HL-60 (cell line): ENCODE measurements at regions not wholly inside any gene's neighbourhood (a gene's known extent, or its start where the extent isn't known, plus 50 kb on each side); places are given as distances from the start of the nearest gene placed in this dataset.

Source experiments
- DNase-seq, 2 experiments: peaks; one replicate each; pipeline ENCODE4 v3.0.0-alpha.2; 2010 to 2020; ENCODE audit warnings: low read depth in 1 of 2, low spot score in 1 of 2
- H3K27ac ChIP-seq: fragments of 250-450 bp; sonication (Bioruptor Pico); replicated peaks from 2 replicates; pipeline ENCODE4 v1.5.1; 2020; ENCODE audit warnings: mild to moderate bottlenecking, moderate library complexity
- H3K27me3 ChIP-seq: fragments of 250-450 bp; sonication (Bioruptor Pico); 2 replicates; pipeline ENCODE4 v1.5.1; 2021; ENCODE audit warnings: mild to moderate bottlenecking, moderate library complexity; ENCODE audit not compliant: insufficient read depth, poor library complexity, severe bottlenecking
- H3K4me3 ChIP-seq: replicated peaks from 2 replicates; pipeline ENCODE4 v1.5.1; 2011; ENCODE audit warnings: mild to moderate bottlenecking, control low read depth, low read length; ENCODE audit not compliant: insufficient read depth
- GABPA ChIP-seq: IDR thresholded peaks from 2 replicates; pipeline ENCODE4 v1.6.1; 2012; ENCODE audit warnings: low read depth
- POLR2AphosphoS5 ChIP-seq: IDR thresholded peaks from 2 replicates; pipeline ENCODE4 v1.6.1; 2012; ENCODE audit warnings: low read depth
- REST ChIP-seq: IDR thresholded peaks from 2 replicates; pipeline ENCODE4 v1.6.1; 2012; ENCODE audit warnings: low read depth; ENCODE audit not compliant: insufficient replicate concordance
- SPI1 ChIP-seq: IDR thresholded peaks from 2 replicates; pipeline ENCODE4 v1.6.1; 2012; ENCODE audit warnings: low read depth, mild to moderate bottlenecking, borderline replicate concordance
- TF ChIP-seq, protein P1 (sequence below): IDR thresholded peaks from one replicate; pipeline ENCODE4 v1.5.1; 2011; ENCODE audit warnings: low read length, control low read depth, inconsistent platforms; ENCODE audit not compliant: insufficient read depth

DNA sequence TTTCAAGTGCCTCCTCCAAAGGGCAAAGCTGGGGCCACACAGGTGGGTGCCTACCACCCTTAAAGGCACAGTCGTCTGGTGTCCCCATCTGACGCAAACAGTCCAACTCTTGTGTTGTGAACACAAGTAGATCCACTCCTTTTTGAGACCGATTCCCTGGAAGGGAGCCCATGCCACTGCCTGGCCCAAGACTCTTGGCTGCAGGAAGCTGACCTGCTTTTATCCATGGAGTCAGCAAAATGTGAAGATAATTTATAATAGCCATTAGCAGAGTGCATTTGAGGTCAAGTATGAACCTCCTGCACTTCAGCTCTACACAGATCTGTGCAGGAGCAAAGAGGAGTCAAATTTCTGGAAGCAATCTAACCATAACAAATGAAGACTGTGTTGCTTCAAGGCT is 68.5 kb downstream of the ADM start:
- no peak for DNase-seq
- H3K27me3 ChIP-seq, result no peaks in the 10 kb centered on the region

GRCh38 chr11:10373929-10374328 is 69.1 kb downstream of the ADM start:
- Histone ChIP-seq H3K4me3 (no peak overlapping the region), H3K27me3 (no peaks in the 10 kb centered on the region), H3K27ac (no peak overlapping the region)
- no peak for DNase-seq
- TF ChIP-seq POLR2AphosphoS5, result no peak
- TF ChIP-seq GABPA, result no peak
- no peak for TF ChIP-seq SPI1
- TF ChIP-seq, protein P1, sequence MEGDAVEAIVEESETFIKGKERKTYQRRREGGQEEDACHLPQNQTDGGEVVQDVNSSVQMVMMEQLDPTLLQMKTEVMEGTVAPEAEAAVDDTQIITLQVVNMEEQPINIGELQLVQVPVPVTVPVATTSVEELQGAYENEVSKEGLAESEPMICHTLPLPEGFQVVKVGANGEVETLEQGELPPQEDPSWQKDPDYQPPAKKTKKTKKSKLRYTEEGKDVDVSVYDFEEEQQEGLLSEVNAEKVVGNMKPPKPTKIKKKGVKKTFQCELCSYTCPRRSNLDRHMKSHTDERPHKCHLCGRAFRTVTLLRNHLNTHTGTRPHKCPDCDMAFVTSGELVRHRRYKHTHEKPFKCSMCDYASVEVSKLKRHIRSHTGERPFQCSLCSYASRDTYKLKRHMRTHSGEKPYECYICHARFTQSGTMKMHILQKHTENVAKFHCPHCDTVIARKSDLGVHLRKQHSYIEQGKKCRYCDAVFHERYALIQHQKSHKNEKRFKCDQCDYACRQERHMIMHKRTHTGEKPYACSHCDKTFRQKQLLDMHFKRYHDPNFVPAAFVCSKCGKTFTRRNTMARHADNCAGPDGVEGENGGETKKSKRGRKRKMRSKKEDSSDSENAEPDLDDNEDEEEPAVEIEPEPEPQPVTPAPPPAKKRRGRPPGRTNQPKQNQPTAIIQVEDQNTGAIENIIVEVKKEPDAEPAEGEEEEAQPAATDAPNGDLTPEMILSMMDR, result no peak
- no peak for TF ChIP-seq REST

More for the DNA sequence above, 68.5 kb downstream of the ADM start:
- H3K27ac ChIP-seq, result no peak overlapping the region
- TF ChIP-seq GABPA, result no peak
- TF ChIP-seq REST, result no peak
- no peak for TF ChIP-seq SPI1
- TF ChIP-seq, protein P1, result no peak
- TF ChIP-seq POLR2AphosphoS5, result no peak
- no peak overlapping the region for H3K4me3 ChIP-seq

GRCh38 chr11:10374386-10374785 is 69.5 kb downstream of the ADM start:
- DNase-seq, result no peak
- no peak overlapping the region for H3K27ac ChIP-seq
- no peak for TF ChIP-seq GABPA
- TF ChIP-seq POLR2AphosphoS5, result no peak
- TF ChIP-seq REST, result no peak
- TF ChIP-seq SPI1, result no peak
- TF ChIP-seq, protein P1, result no peak

More at GRCh38 chr11:10374386-10374785, 69.5 kb downstream of the ADM start:
- no peaks in the 10 kb centered on the region for H3K27me3 ChIP-seq
- H3K4me3 ChIP-seq, result no peak overlapping the region
